Small intestine (tissue), 7 donors: ENCODE measurements at regions not wholly inside any gene's neighbourhood (a gene's known extent, or its start where the extent isn't known, plus 50 kb on each side); places are given as distances from the start of the nearest gene placed in this dataset.

Source experiments
- DNase-seq, 2 donors: peaks; one replicate each; pipeline versions ENCODE4 v3.0.0 to v3.0.0-alpha.2; 2013
- FAIRE-seq: peaks from 2 replicates; lab custom pipeline; 2012; peaks lifted over from hg19 to GRCh38; lab: Jason Lieb, UNC
- H3K27ac ChIP-seq, 3 donors: one replicate each; pipeline ENCODE4 v1.5.1; 2013; ENCODE audit warnings: low read length in 2 of 3, mild to moderate bottlenecking in 2 of 3, control low read depth in 1 of 3, inconsistent platforms in 1 of 3, low read depth in 1 of 3, moderate library complexity in 1 of 3
- H3K27me3 ChIP-seq, 3 donors: one replicate each; pipeline ENCODE4 v1.6.1; 2013; ENCODE audit warnings: low read length in 3 of 3, inconsistent platforms in 1 of 3; ENCODE audit not compliant: control insufficient read depth in 3 of 3, insufficient read depth in 3 of 3
- H3K36me3 ChIP-seq, 3 donors: one replicate each; pipeline ENCODE4 v1.6.1; 2013; ENCODE audit warnings: low read length in 3 of 3, inconsistent platforms in 1 of 3, low read depth in 1 of 3, mild to moderate bottlenecking in 1 of 3, moderate library complexity in 1 of 3; ENCODE audit not compliant: control insufficient read depth in 3 of 3, insufficient read depth in 2 of 3
- H3K4me1 ChIP-seq, 3 donors: one replicate each; pipeline ENCODE4 v1.6.1; 2013; ENCODE audit warnings: low read length in 2 of 3, inconsistent platforms in 1 of 3, low read depth in 1 of 3, mild to moderate bottlenecking in 1 of 3, moderate library complexity in 1 of 3; ENCODE audit not compliant: control insufficient read depth in 3 of 3, insufficient read depth in 2 of 3
- H3K4me3 ChIP-seq, 3 donors: one replicate each; pipeline ENCODE4 v1.5.1; 2013; ENCODE audit warnings: low read length in 3 of 3, control low read depth in 1 of 3, inconsistent platforms in 1 of 3, low read depth in 1 of 3, mild to moderate bottlenecking in 1 of 3, moderate library complexity in 1 of 3
- H3K9me3 ChIP-seq, 2 donors: one replicate each; pipeline ENCODE4 v1.6.1; 2013; ENCODE audit warnings: low read depth in 1 of 2, low read length in 1 of 2; ENCODE audit not compliant: control insufficient read depth in 2 of 2, insufficient read depth in 1 of 2
- WGBS, 3 donors: extraction: QIAGEN DNeasy Blood & Tissue Kit; methylation state at CpG; one replicate each; pipeline ENCODE4 v1.1.7; 2013; 5-methylcytosine and 5-hydroxymethylcytosine counted together
- donor health status: healthy with polysubstance abuse.
- donor health status: control.
- donor health status: control.
- donor health status: Bipolar disorder and iron deficiency.
- donor health status: healthy.

GRCh38 chr20:57060407-57061050 lies 205.9 kb downstream of the BMP7 start:
- WGBS, 3 donors = 43 to 62% (median 54%) methylated on average over 8 of the region's 8 CpGs
- no peak overlapping the region for H3K4me3 ChIP-seq
- no peaks in the 10 kb centered on the region for H3K4me1 ChIP-seq
- DNase-seq = no peak
- H3K27me3 ChIP-seq = peaks cover 0 to 5% (median 4%) of the 10 kb centered on the region in 3 donors
- FAIRE-seq = no peak
- H3K36me3 ChIP-seq = no peaks in the 10 kb centered on the region
- H3K9me3 ChIP-seq = no peaks in the 10 kb centered on the region
- H3K27ac ChIP-seq = no peak overlapping the region

GRCh38 chr20:57061051-57061900 lies 205.2 kb downstream of the BMP7 start:
- Histone ChIP-seq H3K4me1 (no peaks in the 10 kb centered on the region), H3K27me3 (peaks cover 0 to 7% (median 4%) of the 10 kb centered on the region in 3 donors), H3K4me3 (no peak overlapping the region), H3K36me3 (no peaks in the 10 kb centered on the region), H3K9me3 (no peaks in the 10 kb centered on the region), H3K27ac (no peak overlapping the region)
- FAIRE-seq = no peak
- DNase-seq = peak in 1 of 2 donors; percentile 16
- 40 to 47% (median 44%) methylated on average over 14 of the region's 14 CpGs for WGBS, 3 donors

GRCh38 chr20:57062241-57062640 lies 204.2 kb downstream of the BMP7 start:
- no peaks in the 10 kb centered on the region for H3K9me3 ChIP-seq
- peaks cover 0 to 7% (median 4%) of the 10 kb centered on the region in 3 donors for H3K27me3 ChIP-seq
- H3K27ac ChIP-seq = no peak overlapping the region
- H3K4me3 ChIP-seq = no peak overlapping the region
- no peaks in the 10 kb centered on the region for H3K4me1 ChIP-seq
- 74 to 85% (median 81%) methylated on average over 4 of the region's 4 CpGs for WGBS, 3 donors
- DNase-seq (no peak), FAIRE-seq (no peak)
- H3K36me3 ChIP-seq = no peaks in the 10 kb centered on the region

- no peak overlapping the region for H3K4me3 ChIP-seq
- DNase-seq = no peak
- WGBS, 3 donors = 66 to 76% (median 72%) methylated on average over 8 of the region's 8 CpGs
- no peak overlapping the region for H3K27ac ChIP-seq
- H3K9me3 ChIP-seq = no peaks in the 10 kb centered on the region
- peaks cover 0 to 7% (median 4%) of the 10 kb centered on the region in 3 donors for H3K27me3 ChIP-seq
- H3K36me3 ChIP-seq = no peaks in the 10 kb centered on the region
- FAIRE-seq = no peak
- no peaks in the 10 kb centered on the region for H3K4me1 ChIP-seq
Measured at GRCh38 chr20:57062696-57063270, 203.7 kb downstream of the BMP7 start.

GRCh38 chr20:57064836-57065235 lies 201.6 kb downstream of the BMP7 start:
- H3K36me3 ChIP-seq = no peaks in the 10 kb centered on the region
- no peaks in the 10 kb centered on the region for H3K4me1 ChIP-seq
- no peaks in the 10 kb centered on the region for H3K9me3 ChIP-seq
- WGBS, 3 donors = 82 to 83% (median 83%) methylated on average over 5 of the region's 5 CpGs
- FAIRE-seq (no peak), DNase-seq (no peak)
- no peak overlapping the region for H3K4me3 ChIP-seq
- peaks cover 4 to 12% (median 6%) of the 10 kb centered on the region in 3 donors for H3K27me3 ChIP-seq
- H3K27ac ChIP-seq = no peak overlapping the region

GRCh38 chr20:57065646-57066045 lies 200.8 kb downstream of the BMP7 start:
- Histone ChIP-seq H3K27ac (no peak overlapping the region), H3K4me1 (no peaks in the 10 kb centered on the region), H3K9me3 (no peaks in the 10 kb centered on the region), H3K4me3 (no peak overlapping the region), H3K36me3 (no peaks in the 10 kb centered on the region), H3K27me3 (peaks cover 2 to 16% (median 6%) of the 10 kb centered on the region in 3 donors)
- DNase-seq = no peak
- WGBS, 3 donors = 13 to 17% (median 14%) methylated on average over 7 of the region's 7 CpGs
- no peak for FAIRE-seq

GRCh38 chr20:57066126-57066900 lies 200.1 kb downstream of the BMP7 start:
- 68 to 79% (median 78%) methylated on average over 11 of the region's 11 CpGs for WGBS, 3 donors
- Histone ChIP-seq H3K4me1 (no peaks in the 10 kb centered on the region), H3K36me3 (no peaks in the 10 kb centered on the region), H3K4me3 (no peak overlapping the region), H3K27me3 (peaks cover 0 to 17% (median 8%) of the 10 kb centered on the region in 3 donors), H3K27ac (no peak overlapping the region), H3K9me3 (no peaks in the 10 kb centered on the region)
- DNase-seq (no peak), FAIRE-seq (no peak)

- DNase-seq (no peak), FAIRE-seq (no peak)
- Histone ChIP-seq H3K4me1 (no peaks in the 10 kb centered on the region), H3K4me3 (no peak overlapping the region), H3K36me3 (no peaks in the 10 kb centered on the region), H3K27ac (no peak overlapping the region), H3K9me3 (no peaks in the 10 kb centered on the region), H3K27me3 (peaks cover 0 to 25% (median 23%) of the 10 kb centered on the region in 3 donors)
- WGBS, 3 donors = 50 to 62% (median 57%) methylated on average over 8 of the region's 8 CpGs
Measured at GRCh38 chr20:57069442-57069841, 197.0 kb downstream of the BMP7 start.
